NCI-H128 (cell line): ENCODE measurements at regions not wholly inside any gene's neighbourhood (a gene's known extent, or its start where the extent isn't known, plus 50 kb on each side); places are given as distances from the start of the nearest gene placed in this dataset.
"Not testable (repeated sequence)": the region's sequence is repeated elsewhere in the genome, so short reads cannot be mapped to it uniquely, and the experiment has no call there.

Experiments
- DNase-seq: peaks from one replicate; lab custom pipeline; 2025; ENCODE audit not compliant: unreplicated experiment; lab: John Stamatoyannopoulos, UW

DNA sequence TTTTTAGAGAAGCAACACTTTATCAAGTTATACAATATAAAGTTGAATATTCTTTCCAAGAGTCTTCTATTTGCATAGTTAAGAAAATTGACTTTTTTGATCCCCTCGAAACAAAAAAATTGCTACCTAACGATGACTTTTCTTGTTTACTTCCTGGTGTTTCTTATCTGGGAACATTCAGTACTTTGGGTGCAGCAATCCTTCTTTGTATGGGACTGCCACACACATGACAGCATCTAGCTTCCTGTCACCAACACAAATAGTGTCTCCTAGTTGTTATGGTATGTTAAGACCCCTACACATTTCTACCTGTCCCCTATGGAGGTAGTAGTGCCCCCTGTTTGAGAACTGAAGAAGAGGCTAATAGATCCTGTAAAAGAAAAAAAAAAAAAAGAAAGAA lies 841.7 kb upstream of the FAT3 start:
- DNase-seq = no peak

GRCh38 chr11:91374794-91375193 lies 849.8 kb upstream of the FAT3 start:
- no peak for DNase-seq

GRCh38 chr11:91373497-91373896 lies 851.1 kb upstream of the FAT3 start:
- no peak for DNase-seq

GRCh38 chr11:91366816-91367215 lies 857.8 kb upstream of the FAT3 start:
- no peak for DNase-seq

DNA sequence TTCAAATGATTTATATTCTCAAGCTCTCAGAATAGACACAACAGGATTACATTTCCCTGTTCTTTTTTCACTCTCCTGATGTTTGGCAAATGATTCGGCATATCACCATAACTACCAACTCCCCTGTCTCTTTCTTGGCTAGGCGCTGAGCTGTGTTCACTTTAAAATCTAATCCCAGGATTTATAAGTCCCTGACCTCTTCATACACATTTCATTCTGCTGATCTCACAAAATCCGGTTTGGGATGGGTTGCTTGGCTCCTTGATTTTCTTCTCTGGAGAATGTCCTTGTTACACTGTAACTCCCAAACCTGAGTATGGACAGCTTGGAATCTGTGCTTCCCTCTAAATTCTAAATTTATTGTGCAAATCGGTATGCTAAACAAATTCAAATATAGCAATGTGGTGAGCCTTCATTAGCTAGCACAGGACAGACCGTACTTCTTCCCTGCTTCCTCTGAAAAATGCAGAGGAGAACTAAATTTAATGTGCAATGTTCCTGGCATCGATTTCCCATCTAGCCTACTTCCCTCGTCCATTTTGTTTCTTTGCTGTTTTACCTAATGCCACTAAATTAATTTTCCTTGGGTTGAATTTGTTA lies 858.5 kb upstream of the FAT3 start:
- no peak for DNase-seq

DNA sequence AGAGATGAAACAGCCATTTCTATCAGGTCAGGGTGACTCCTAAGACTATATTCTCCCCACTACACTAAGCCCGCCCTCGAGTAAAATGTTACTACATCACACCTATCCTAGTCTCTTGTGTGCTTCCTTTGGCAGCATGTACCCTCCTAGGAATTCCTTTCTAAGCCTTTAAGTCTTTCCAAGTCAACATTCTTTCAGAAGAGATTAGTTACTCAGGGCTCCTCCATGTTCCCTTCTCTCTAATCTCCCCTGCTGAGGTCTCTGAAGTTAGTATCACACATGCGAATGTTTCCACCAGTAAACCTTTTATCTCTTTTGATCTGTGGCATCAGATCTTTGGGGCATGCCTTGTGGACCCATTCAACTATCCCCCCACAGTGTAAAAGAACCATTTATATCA lies 873.7 kb upstream of the FAT3 start:
- no peak for DNase-seq

DNA sequence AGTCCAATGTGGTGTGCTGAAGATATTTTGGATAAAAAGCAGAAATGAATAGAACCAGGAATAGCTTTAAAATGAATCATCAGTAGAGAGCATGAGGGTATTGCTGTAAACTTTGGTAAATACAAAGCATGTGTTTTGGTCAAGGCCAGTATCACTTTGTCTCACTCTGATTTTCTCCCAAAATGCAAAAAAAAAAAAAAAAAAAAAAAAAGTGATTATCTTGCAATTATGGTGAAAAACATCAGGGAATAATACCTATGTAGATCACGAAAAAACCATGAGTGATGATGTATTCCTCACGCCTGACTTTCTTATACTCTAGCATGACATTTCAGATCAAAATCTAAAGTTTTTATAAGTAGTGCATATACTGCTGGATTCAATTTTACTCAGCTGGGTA lies 897.9 kb upstream of the FAT3 start:
- no peak for DNase-seq

DNA sequence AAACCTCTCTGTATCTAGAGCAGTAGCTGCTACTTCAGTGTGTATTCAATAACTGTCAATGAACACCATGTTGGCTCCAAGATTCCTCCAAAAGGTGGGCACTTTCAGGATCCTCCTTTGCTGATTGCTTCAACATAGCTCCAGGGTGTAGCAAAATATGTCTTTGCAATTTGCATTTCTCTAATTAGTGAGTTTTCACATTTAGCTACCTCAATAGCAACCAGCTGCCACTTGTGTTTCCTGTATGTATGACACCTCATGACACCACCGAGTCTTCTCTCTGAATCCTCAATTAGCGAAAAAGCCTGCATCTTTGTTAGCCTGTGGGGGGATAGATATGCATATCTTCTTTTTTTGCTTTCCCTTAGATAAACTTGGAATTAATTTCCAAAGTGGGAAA lies 898.3 kb upstream of the FAT3 start:
- no peak for DNase-seq

DNA sequence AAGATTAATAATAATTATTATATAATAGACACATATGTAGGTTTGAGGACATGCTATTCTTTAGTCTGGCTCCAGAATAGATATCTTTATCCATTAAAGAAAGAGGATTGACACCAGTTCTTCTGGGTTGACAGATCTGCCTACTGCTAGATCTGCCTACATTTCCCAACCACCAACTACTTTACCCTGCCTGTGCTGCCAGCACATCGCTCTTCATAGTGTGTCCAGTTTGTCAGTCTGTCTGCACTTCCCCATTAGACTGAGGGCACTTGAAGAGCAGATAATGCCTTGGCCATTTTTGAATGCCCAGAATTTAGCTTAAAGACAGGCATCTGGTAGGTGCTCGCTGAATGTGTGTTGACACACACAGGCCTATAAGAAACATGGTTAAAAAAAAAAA lies 910.1 kb upstream of the FAT3 start:
- DNase-seq = no peak

GRCh38 chr11:91312541-91312940 lies 912.1 kb upstream of the FAT3 start:
- no peak for DNase-seq

- no peak for DNase-seq
These were observed 914.5 kb upstream of the FAT3 start for GRCh38 chr11:91310085-91310484.

GRCh38 chr11:91308069-91308468 lies 916.5 kb upstream of the FAT3 start:
- DNase-seq = no peak

DNA sequence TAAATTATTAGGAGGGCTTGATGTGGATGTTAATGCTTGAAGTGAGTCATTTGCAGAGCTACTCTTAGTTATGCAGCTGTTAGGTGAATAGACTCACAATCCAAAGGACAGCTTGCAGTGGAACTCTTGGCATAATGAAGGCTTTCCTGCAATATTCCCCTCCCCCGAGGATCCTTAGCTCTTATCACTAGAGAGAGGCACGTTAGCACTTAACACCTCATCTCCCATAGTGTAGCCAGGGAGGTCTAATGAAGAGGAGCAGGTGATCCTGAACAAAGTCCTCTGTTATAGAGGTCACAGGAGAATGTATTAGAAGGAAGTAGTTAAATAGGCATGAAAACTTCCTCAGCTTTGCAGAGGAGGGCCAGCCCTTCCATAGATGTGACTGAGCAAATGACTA lies 919.2 kb upstream of the FAT3 start:
- DNase-seq = no peak

DNA sequence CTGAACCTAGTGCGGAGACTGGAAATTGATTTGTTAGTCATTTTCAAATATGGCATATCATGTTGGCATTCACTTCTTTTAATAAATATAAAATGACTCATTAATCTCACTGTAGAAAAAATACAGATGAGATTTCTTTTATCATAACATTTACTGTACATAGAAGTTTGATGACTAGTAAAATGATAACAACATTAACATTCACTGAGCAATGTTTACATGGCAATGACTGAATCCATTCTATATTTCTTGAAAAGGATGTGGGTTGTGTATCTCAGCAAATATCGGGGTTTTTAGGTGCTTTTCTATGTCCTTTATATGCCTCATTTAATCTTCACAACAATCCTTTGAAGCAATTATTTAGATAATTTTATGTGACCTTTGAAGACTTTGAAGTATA lies 920.9 kb upstream of the FAT3 start:
- DNase-seq = no peak

DNA sequence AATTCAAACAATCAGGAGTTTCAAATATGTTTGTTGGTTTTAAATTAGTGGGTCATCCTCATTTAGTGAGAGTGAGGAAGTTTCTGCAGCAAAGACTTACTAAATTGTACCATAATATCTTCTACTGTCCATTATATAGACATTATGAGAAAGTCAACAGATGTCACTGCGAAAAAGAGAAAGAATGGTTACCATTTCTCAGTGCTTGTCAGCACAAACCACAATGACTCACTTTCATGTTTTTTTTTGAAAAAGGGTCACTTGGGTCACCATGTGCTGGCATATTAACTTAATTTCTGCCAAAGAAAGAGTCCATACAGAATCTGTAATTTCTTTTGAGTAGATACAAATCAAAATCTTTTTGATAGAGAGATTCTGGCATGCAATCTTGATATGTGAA lies 924.6 kb upstream of the FAT3 start:
- no peak for DNase-seq

DNA sequence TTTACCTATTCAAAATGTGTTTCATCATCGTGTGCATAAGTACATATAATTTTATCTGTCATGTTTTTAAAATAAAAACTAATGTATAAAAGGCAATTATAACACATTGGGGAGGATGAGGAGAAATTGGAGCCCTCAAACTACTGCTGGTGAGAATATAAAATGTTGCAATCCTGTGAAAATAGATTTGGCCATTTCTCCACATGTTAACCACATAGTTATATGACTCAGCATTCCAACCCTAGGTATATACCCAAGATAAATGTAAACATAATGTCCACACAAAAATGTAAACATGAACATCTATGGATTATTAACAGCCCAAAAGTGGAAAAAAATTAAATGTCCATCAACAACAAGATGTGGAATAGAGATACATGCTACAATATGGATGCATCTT lies 928.0 kb upstream of the FAT3 start:
- DNase-seq = no peak

GRCh38 chr11:91295591-91295990 lies 929.0 kb upstream of the FAT3 start:
- DNase-seq = no peak

- no peak for DNase-seq
These were observed 931.5 kb upstream of the FAT3 start for GRCh38 chr11:91293119-91293518.

DNA sequence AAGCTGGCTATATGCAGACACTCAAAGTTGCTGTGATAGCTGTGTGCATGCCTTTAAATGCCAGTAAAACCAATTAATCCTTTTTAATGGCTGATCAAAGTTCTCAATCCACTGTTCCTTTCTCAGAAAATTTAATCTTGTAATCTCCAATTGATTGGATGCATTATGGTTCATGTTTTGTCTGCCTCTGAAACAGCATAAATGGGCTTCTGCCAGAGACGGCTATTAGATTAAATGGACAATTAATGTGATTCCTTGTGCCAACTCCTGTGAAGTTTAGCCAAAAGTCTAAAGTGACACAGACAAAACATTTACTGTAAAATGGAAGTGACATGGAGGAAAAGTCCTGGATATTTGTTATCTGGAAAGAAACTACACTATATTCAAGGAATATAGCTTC lies 952.5 kb upstream of the FAT3 start:
- DNase-seq = no peak

DNA sequence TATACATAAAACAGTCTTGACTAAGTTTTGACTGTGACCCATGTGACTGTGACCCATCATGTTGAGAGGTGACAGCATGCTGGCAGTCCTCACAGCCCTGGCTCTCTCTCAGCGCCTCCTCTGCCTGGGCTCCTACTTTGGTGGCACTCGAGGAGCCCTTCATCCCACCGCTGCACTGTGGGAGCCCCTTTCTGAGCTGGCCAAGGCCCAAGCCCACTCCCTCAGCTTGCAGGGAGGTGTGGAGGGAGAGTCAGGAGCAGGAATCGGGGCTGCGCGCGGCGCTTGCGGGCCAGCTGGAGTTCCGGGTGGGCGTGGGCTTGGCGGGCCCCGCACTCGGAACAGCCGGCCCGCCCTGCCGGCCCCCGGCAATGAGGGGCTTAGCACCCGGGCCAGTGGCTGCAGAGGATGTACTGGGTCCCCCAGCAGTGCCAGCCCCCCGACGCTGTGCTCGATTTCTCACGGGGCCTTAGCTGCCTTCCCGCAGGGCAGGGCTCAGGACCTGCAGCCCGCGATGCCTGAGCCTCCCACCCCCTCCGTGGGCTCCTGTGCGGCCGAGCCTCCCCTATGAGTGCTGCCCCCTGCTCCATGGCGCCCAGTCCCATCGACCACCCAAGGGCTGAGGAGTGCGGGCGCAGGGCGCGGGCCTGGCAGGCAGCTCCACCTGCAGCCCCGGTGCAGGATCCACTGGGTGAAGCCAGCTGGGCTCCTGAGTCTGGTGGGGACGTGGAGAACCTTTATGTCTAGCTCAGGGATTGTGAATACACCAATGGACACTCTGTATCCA lies 955.9 kb upstream of the FAT3 start:
- DNase-seq = not testable (repeated sequence)

GRCh38 chr11:91265946-91266345 lies 958.7 kb upstream of the FAT3 start:
- DNase-seq = no peak

DNA sequence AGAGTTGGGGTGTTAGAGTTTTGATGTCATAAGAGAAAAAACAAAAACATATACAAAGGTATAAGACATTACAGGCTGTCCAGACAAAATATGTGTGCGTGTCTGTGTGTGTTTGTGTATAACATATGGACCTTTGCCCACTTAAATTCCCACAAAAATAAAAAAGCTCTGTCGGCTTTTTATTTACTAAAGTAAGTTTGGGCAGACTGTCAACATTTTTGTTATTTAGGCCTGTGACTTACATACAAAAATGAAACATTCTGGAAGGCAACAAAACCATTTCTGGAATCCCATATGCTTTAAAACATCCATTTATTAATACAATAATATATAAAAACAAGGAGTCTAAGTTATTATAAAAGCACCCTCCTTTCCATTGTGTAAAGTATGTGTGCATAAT lies 960.1 kb upstream of the FAT3 start:
- no peak for DNase-seq
